ENCODE measurements at regions not wholly inside any gene's neighbourhood (a gene's known extent, or its start where the extent isn't known, plus 50 kb on each side); places are given as distances from the start of the nearest gene placed in this dataset.

- TF ChIP-seq, protein P1, sequence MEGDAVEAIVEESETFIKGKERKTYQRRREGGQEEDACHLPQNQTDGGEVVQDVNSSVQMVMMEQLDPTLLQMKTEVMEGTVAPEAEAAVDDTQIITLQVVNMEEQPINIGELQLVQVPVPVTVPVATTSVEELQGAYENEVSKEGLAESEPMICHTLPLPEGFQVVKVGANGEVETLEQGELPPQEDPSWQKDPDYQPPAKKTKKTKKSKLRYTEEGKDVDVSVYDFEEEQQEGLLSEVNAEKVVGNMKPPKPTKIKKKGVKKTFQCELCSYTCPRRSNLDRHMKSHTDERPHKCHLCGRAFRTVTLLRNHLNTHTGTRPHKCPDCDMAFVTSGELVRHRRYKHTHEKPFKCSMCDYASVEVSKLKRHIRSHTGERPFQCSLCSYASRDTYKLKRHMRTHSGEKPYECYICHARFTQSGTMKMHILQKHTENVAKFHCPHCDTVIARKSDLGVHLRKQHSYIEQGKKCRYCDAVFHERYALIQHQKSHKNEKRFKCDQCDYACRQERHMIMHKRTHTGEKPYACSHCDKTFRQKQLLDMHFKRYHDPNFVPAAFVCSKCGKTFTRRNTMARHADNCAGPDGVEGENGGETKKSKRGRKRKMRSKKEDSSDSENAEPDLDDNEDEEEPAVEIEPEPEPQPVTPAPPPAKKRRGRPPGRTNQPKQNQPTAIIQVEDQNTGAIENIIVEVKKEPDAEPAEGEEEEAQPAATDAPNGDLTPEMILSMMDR (IDR thresholded peaks at IDR 0.05; ENCODE audit: low read depth, low read length): no peak
- TF ChIP-seq MAX (IDR thresholded peaks at IDR 0.05; ENCODE audit: low read depth, low read length): no peak
- TF ChIP-seq POLR2A (IDR thresholded peaks at IDR 0.05; ENCODE audit: extremely low read depth, insufficient read length): no peak
- no peak for TF ChIP-seq MYC (IDR thresholded peaks at IDR 0.05; ENCODE audit: low read depth, low read length)
- no peak overlapping the region for H3K4me3 ChIP-seq (ENCODE audit: low read depth, low read length)
- no peak for DNase-seq (ENCODE audit: low read depth)
These were observed 883.0 kb upstream of the FLRT2 start for GRCh38 chr14:84646786-84647500.

DNA sequence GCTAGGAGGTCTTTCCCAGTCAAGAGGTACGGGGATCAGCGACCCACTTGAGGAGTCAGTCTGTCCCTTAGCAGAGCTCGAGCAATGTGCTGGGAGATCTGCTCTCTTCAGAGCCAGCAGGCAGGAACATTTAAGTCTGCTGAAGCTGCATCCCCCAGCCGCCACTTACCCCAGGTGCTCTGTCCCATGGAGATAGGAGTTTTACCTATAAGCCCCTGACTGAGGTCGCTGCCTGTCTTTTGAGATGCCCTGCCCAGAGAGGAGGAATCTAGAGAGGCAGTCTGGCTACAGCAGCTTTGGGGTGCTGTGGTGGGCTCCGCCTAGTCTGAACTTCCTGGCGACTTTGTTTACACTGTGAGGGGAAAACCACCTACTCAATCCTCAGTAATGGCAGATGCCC is 874.9 kb upstream of the FLRT2 start:
- H3K4me3 ChIP-seq (ENCODE audit: low read depth, low read length): no peak overlapping the region
- TF ChIP-seq MYC (IDR thresholded peaks at IDR 0.05; ENCODE audit: low read depth, low read length): no peak
- no peak for TF ChIP-seq POLR2A (IDR thresholded peaks at IDR 0.05; ENCODE audit: extremely low read depth, insufficient read length)
- TF ChIP-seq, protein P1 (IDR thresholded peaks at IDR 0.05; ENCODE audit: low read depth, low read length): no peak
- no peak for TF ChIP-seq MAX (IDR thresholded peaks at IDR 0.05; ENCODE audit: low read depth, low read length)
- DNase-seq (ENCODE audit: low read depth): no peak

GRCh38 chr14:84657911-84658310 is 872.0 kb upstream of the FLRT2 start:
- TF ChIP-seq MAX (IDR thresholded peaks at IDR 0.05; ENCODE audit: low read depth, low read length) (no peak), POLR2A (IDR thresholded peaks at IDR 0.05; ENCODE audit: extremely low read depth, insufficient read length) (no peak), MYC (IDR thresholded peaks at IDR 0.05; ENCODE audit: low read depth, low read length) (no peak)
- TF ChIP-seq, protein P1 (IDR thresholded peaks at IDR 0.05; ENCODE audit: low read depth, low read length): no peak
- DNase-seq (ENCODE audit: low read depth): no peak
- H3K4me3 ChIP-seq (ENCODE audit: low read depth, low read length): no peak overlapping the region

- H3K4me3 ChIP-seq (ENCODE audit: low read depth, low read length): no peak overlapping the region
- DNase-seq (ENCODE audit: low read depth): no peak
- TF ChIP-seq MAX (IDR thresholded peaks at IDR 0.05; ENCODE audit: low read depth, low read length): no peak
- TF ChIP-seq, protein P1 (IDR thresholded peaks at IDR 0.05; ENCODE audit: low read depth, low read length): no peak
These were observed 859.1 kb upstream of the FLRT2 start for GRCh38 chr14:84670796-84671195.

DNA sequence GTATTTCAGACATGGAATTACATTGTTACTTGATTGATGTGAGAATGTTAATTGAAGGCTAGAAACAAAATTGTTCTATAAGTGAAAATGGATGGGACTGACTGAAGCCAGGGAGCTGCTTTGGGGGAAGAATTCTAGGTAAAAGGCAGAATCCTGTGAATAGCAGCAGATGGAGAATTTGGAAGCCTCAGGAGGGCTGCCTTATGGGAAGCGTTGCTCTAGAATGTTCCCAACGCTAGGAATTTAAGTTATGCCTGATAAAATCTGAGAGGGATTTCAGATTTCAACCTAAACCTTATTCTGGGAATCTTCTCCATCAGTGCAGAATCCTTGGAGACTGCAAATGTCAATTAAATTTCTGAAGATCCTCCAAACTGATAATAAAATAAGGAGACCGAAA is 858.2 kb upstream of the FLRT2 start:
- no peak overlapping the region for H3K4me3 ChIP-seq (ENCODE audit: low read depth, low read length)
- no peak for DNase-seq (ENCODE audit: low read depth)
- TF ChIP-seq MAX (IDR thresholded peaks at IDR 0.05; ENCODE audit: low read depth, low read length) (no peak), MYC (IDR thresholded peaks at IDR 0.05; ENCODE audit: low read depth, low read length) (no peak), POLR2A (IDR thresholded peaks at IDR 0.05; ENCODE audit: extremely low read depth, insufficient read length) (no peak)
- TF ChIP-seq, protein P1 (IDR thresholded peaks at IDR 0.05; ENCODE audit: low read depth, low read length): no peak

Data from NB4 (cell line).